WI38 (cell line): ENCODE measurements at regions not wholly inside any gene's neighbourhood (a gene's known extent, or its start where the extent isn't known, plus 50 kb on each side); places are given as distances from the start of the nearest gene placed in this dataset.

Experiments
- H3K4me3 ChIP-seq: 2 replicates; pipeline ENCODE4 v1.5.1; 2011; ENCODE audit warnings: low read depth, mild to moderate bottlenecking, control low read depth, low read length
- CTCF ChIP-seq: IDR thresholded peaks from 2 replicates; pipeline ENCODE4 v1.5.1; 2012; ENCODE audit warnings: low read depth, mild to moderate bottlenecking, control low read depth, low read length

GRCh38 chr1:114209971-114210370, 56.3 kb upstream of the SYT6 start:
- H3K4me3 ChIP-seq = no peak overlapping the region
- TF ChIP-seq CTCF = no peak

DNA sequence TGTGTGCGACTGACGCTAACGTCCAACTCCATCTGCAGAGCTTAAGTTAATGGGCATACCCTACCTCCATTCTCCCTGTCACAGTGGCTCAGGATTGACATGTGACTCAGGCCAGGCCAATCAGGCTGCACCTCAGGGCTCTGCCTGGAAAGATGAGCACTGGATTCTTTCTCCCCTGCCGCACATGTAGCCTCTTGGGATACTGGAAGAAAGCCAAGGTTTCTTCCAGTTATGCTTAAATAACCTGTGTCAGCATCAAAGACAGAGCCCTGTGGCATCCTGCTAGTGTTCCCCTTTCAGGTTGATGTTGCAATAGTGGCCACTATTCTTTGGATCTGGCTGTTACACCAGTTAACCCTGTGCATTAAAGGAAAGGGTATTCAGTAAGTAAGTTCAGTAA, 55.0 kb upstream of the SYT6 start:
- H3K4me3 ChIP-seq = no peak overlapping the region
- no peak for TF ChIP-seq CTCF

DNA sequence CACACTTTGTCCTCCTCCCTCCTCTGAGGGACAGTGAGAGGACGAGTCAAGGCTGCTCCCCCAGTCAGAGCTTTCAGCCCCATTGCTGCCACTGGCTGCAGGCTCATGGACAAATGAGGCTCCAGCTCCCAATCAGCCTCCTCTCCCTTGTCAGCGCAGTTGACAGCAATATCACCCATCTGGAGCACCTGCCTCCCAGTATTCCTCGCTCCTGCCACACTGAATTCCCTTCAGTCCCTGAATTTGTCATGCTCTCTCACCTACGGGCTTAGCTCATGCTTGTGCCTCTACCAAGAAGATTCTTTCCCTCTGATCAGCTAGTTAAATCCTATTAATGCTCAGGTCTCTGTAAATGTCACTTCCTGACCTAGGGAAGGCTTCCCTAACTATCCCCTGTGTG, 54.4 kb upstream of the SYT6 start:
- TF ChIP-seq CTCF = no peak
- H3K4me3 ChIP-seq = no peak overlapping the region

- H3K4me3 ChIP-seq = no peak overlapping the region
- TF ChIP-seq CTCF = no peak
Observed at GRCh38 chr1:114207635-114208034, 54.0 kb upstream of the SYT6 start.

- no peak for TF ChIP-seq CTCF
- H3K4me3 ChIP-seq = no peak overlapping the region
Observed at GRCh38 chr1:114206392-114206791, 52.7 kb upstream of the SYT6 start.

- no peak for TF ChIP-seq CTCF
- no peak overlapping the region for H3K4me3 ChIP-seq
Observed at GRCh38 chr1:114203595-114204128, 50.0 kb upstream of the SYT6 start.
